Stomach (tissue), 4 donors: ENCODE measurements at regions not wholly inside any gene's neighbourhood (a gene's known extent, or its start where the extent isn't known, plus 50 kb on each side); places are given as distances from the start of the nearest gene placed in this dataset.

Experiments
- CTCF ChIP-seq, 7 experiments: fragments of 450-650 bp in 4 of 7; fragments of 200-600 bp in 3 of 7; sonication (generic) in 3 of 7; IDR thresholded peaks; one replicate each; pipeline ENCODE4 v1.5.1; 2016 to 2019; ENCODE audit warnings: antibody characterized with exemption in 7 of 7, control low read depth in 2 of 7, mild to moderate bottlenecking in 1 of 7
- POLR2AphosphoS5 ChIP-seq, 3 donors: sonication (generic); formaldehyde crosslinking; IDR thresholded peaks; one replicate each; pipeline ENCODE4 v1.6.1; 2016; ENCODE audit warnings: antibody characterized with exemption in 3 of 3

GRCh38 chr4:127179256-127180087 lies 453.3 kb upstream of the INTU start:
- TF ChIP-seq CTCF (IDR thresholded peaks at IDR 0.05) (no peak), POLR2AphosphoS5 (IDR thresholded peaks at IDR 0.05) (no peak)
